ENCODE measurements at regions not wholly inside any gene's neighbourhood (a gene's known extent, or its start where the extent isn't known, plus 50 kb on each side); places are given as distances from the start of the nearest gene placed in this dataset.

GRCh38 chr2:70360661-70361270 is 58.9 kb upstream of the FAM136A start:
- ChIA-PET POLR2A (no interaction called here), CTCF (no interaction called here)
- DNase-seq = peak; percentile 19 to 47
- Histone ChIP-seq H3K36me3 (ENCODE audit: control insufficient read depth, insufficient read depth, low read length) (no peaks in the 10 kb centered on the region), H3K4me1 (no peaks in the 10 kb centered on the region), H3K4me3 (ENCODE audit: low read depth, low read length) (no peak overlapping the region), H3K9me3 (no peaks in the 10 kb centered on the region), H3K27me3 (replicated peaks; ENCODE audit: control insufficient read depth, insufficient read depth, low read length) (no peaks in the 10 kb centered on the region)
- Mint-ChIP-seq H3K4me3 (ENCODE audit: unreplicated experiment) (no peak overlapping the region), H3K27ac (ENCODE audit: unreplicated experiment) (no peak overlapping the region), H3K27me3 (ENCODE audit: insufficient read depth, unreplicated experiment) (peaks cover 11% of the 10 kb centered on the region), H3K4me1 (ENCODE audit: low read depth, unreplicated experiment) (no peaks in the 10 kb centered on the region), H3K9me3 (ENCODE audit: unreplicated experiment) (peaks cover 11% of the 10 kb centered on the region), H3K36me3 (ENCODE audit: insufficient read depth, unreplicated experiment) (no peaks in the 10 kb centered on the region)
- intact Hi-C loops (cut with micrococcal nuclease; ENCODE audit: unreplicated experiment) = no loop called here
- TF ChIP-seq CTCF (IDR thresholded peaks at IDR 0.05; ENCODE audit: insufficient read depth in 1 of 2, low read depth in 1 of 2, low read length in 1 of 2, severe bottlenecking in 1 of 2, unreplicated experiment in 1 of 2) = no peak
- no TSS peak for BruUV-seq (replicated peaks)

GRCh38 chr2:70357684-70358071 is 55.8 kb upstream of the FAM136A start:
- intact Hi-C loops (cut with micrococcal nuclease; ENCODE audit: unreplicated experiment) = no loop called here
- Mint-ChIP-seq H3K4me1 (ENCODE audit: low read depth, unreplicated experiment) (no peaks in the 10 kb centered on the region), H3K27ac (ENCODE audit: unreplicated experiment) (no peak overlapping the region), H3K36me3 (ENCODE audit: insufficient read depth, unreplicated experiment) (no peaks in the 10 kb centered on the region), H3K4me3 (ENCODE audit: unreplicated experiment) (no peak overlapping the region), H3K9me3 (ENCODE audit: unreplicated experiment) (peaks cover 11% of the 10 kb centered on the region), H3K27me3 (ENCODE audit: insufficient read depth, unreplicated experiment) (peaks cover 14% of the 10 kb centered on the region)
- H3K4me1 ChIP-seq = no peaks in the 10 kb centered on the region
- POLR2A ChIA-PET = no interaction called here
- H3K9me3 ChIP-seq = no peaks in the 10 kb centered on the region
- CTCF ChIA-PET = no interaction called here
- no peak for TF ChIP-seq CTCF (IDR thresholded peaks at IDR 0.05; ENCODE audit: insufficient read depth in 1 of 2, low read depth in 1 of 2, low read length in 1 of 2, severe bottlenecking in 1 of 2, unreplicated experiment in 1 of 2)
- H3K27me3 ChIP-seq (replicated peaks; ENCODE audit: control insufficient read depth, insufficient read depth, low read length) = no peaks in the 10 kb centered on the region
- no peaks in the 10 kb centered on the region for H3K36me3 ChIP-seq (ENCODE audit: control insufficient read depth, insufficient read depth, low read length)
- no peak for DNase-seq
- no peak overlapping the region for H3K4me3 ChIP-seq (ENCODE audit: low read depth, low read length)
- no TSS peak for BruUV-seq (replicated peaks)

GRCh38 chr2:70356941-70357683 is 55.2 kb upstream of the FAM136A start:
- intact Hi-C loops (cut with micrococcal nuclease; ENCODE audit: unreplicated experiment) = no loop called here
- Mint-ChIP-seq H3K27ac (ENCODE audit: unreplicated experiment) (no peak overlapping the region), H3K4me1 (ENCODE audit: low read depth, unreplicated experiment) (no peaks in the 10 kb centered on the region), H3K9me3 (ENCODE audit: unreplicated experiment) (peaks cover 11% of the 10 kb centered on the region), H3K36me3 (ENCODE audit: insufficient read depth, unreplicated experiment) (no peaks in the 10 kb centered on the region), H3K4me3 (ENCODE audit: unreplicated experiment) (no peak overlapping the region), H3K27me3 (ENCODE audit: insufficient read depth, unreplicated experiment) (peaks cover 17% of the 10 kb centered on the region)
- no peak for DNase-seq
- Histone ChIP-seq H3K4me3 (ENCODE audit: low read depth, low read length) (no peak overlapping the region), H3K4me1 (no peaks in the 10 kb centered on the region), H3K9me3 (no peaks in the 10 kb centered on the region), H3K36me3 (ENCODE audit: control insufficient read depth, insufficient read depth, low read length) (no peaks in the 10 kb centered on the region), H3K27me3 (replicated peaks; ENCODE audit: control insufficient read depth, insufficient read depth, low read length) (no peaks in the 10 kb centered on the region)
- BruUV-seq (replicated peaks) = no TSS peak
- ChIA-PET CTCF (no interaction called here), POLR2A (no interaction called here)
- no peak for TF ChIP-seq CTCF (IDR thresholded peaks at IDR 0.05; ENCODE audit: insufficient read depth in 1 of 2, low read depth in 1 of 2, low read length in 1 of 2, severe bottlenecking in 1 of 2, unreplicated experiment in 1 of 2)
